CD14-positive monocyte (primary cell): ENCODE measurements at regions not wholly inside any gene's neighbourhood (a gene's known extent, or its start where the extent isn't known, plus 50 kb on each side); places are given as distances from the start of the nearest gene placed in this dataset.
A peak's percentile ranks its signal among the peaks of the same experiment; 100 is the strongest.

Experiments used
- DNase-seq, 3 donors: peaks; one replicate each; pipeline ENCODE4 v3.0.0-alpha.2; 2011 to 2022
- H2AFZ ChIP-seq: 2 replicates; pipeline ENCODE4 v1.6.0; 2012; ENCODE audit warnings: mild to moderate bottlenecking, low read depth, low read length, inconsistent platforms; ENCODE audit not compliant: insufficient read depth, poor library complexity, severe bottlenecking
- H3K27ac ChIP-seq, 2 donors: 1 replicate in 1 of 2; 2 replicates in 1 of 2; pipeline ENCODE4 v1.5.1; 2012 to 2013; ENCODE audit warnings: low read length in 2 of 2, control low read depth in 1 of 2, inconsistent platforms in 1 of 2, low read depth in 1 of 2, mild to moderate bottlenecking in 1 of 2
- H3K27me3 ChIP-seq, 2 donors: one replicate each; pipeline versions ENCODE4 v1.6.0 to v1.6.1; 2011 to 2013; ENCODE audit warnings: low read length in 2 of 2; ENCODE audit not compliant: control insufficient read depth in 2 of 2, insufficient read depth in 2 of 2
- H3K36me3 ChIP-seq, 2 donors: replicated peaks in 1 of 2; 1 replicate in 1 of 2; 2 replicates in 1 of 2; pipeline versions ENCODE4 v1.5.1 to v1.6.1; 2012 to 2013; ENCODE audit warnings: low read length in 2 of 2, control low read depth in 1 of 2, inconsistent platforms in 1 of 2, mild to moderate bottlenecking in 1 of 2; ENCODE audit not compliant: insufficient read depth in 2 of 2, control insufficient read depth in 1 of 2
- H3K4me1 ChIP-seq, 2 donors: 1 replicate in 1 of 2; 2 replicates in 1 of 2; pipeline versions ENCODE4 v1.5.1 to v1.6.1; 2012 to 2013; ENCODE audit warnings: low read length in 2 of 2, control low read depth in 1 of 2, inconsistent platforms in 1 of 2, mild to moderate bottlenecking in 1 of 2, moderate library complexity in 1 of 2; ENCODE audit not compliant: insufficient read depth in 2 of 2, control insufficient read depth in 1 of 2
- H3K4me2 ChIP-seq: replicated peaks from 2 replicates; pipeline ENCODE3; 2012; ENCODE audit warnings: low read length, moderate library complexity, mild to moderate bottlenecking; ENCODE audit not compliant: poor library complexity, severe bottlenecking; ENCODE audit errors: extremely low read depth
- H3K4me3 ChIP-seq, 3 experiments: fragments of 200-600 bp in 1 of 3; sonication (generic) in 1 of 3; replicated peaks in 1 of 3; 1 replicate in 2 of 3; 2 replicates in 1 of 3; pipeline ENCODE4 v1.5.1; 2011 to 2013; ENCODE audit warnings: low read length in 3 of 3, mild to moderate bottlenecking in 3 of 3, control low read depth in 2 of 3, low read depth in 2 of 3, inconsistent platforms in 1 of 3, moderate library complexity in 1 of 3
- H3K79me2 ChIP-seq: 2 replicates; pipeline ENCODE4 v1.6.0; 2012; ENCODE audit warnings: mild to moderate bottlenecking, control low read depth, inconsistent platforms, low read length, moderate library complexity; ENCODE audit not compliant: insufficient read depth
- H3K9ac ChIP-seq: 2 replicates; pipeline ENCODE4 v1.6.0; 2017; ENCODE audit warnings: low read length, mild to moderate bottlenecking; ENCODE audit not compliant: insufficient read depth, poor library complexity, severe bottlenecking
- H3K9me3 ChIP-seq, 2 donors: replicated peaks in 1 of 2; 1 replicate in 1 of 2; 2 replicates in 1 of 2; pipeline versions ENCODE4 v1.5.1 to v1.6.1; 2012 to 2013; ENCODE audit warnings: low read length in 2 of 2, control low read depth in 1 of 2; ENCODE audit not compliant: control insufficient read depth in 1 of 2, insufficient read depth in 1 of 2
- H4K20me1 ChIP-seq: 2 replicates; pipeline ENCODE4 v1.6.0; 2012; ENCODE audit warnings: mild to moderate bottlenecking, low read length, control low read depth, moderate library complexity; ENCODE audit not compliant: insufficient read depth
- H3K27ac Mint-ChIP-seq, 7 donors: one replicate each; pipeline ENCODE4 v1.8.0; 2020; ENCODE audit warnings: mild to moderate bottlenecking in 7 of 7, mixed read lengths in 7 of 7, moderate library complexity in 6 of 7, inconsistent platforms in 2 of 7
- H3K27me3 Mint-ChIP-seq, 3 donors: one replicate each; pipeline ENCODE4 v1.8.0; 2021 to 2022; ENCODE audit warnings: low read depth in 3 of 3, mild to moderate bottlenecking in 3 of 3, mixed read lengths in 3 of 3, moderate library complexity in 3 of 3, inconsistent platforms in 1 of 3
- H3K36me3 Mint-ChIP-seq, 2 donors: one replicate each; pipeline ENCODE4 v1.8.0; 2020; ENCODE audit warnings: mixed read lengths in 2 of 2, inconsistent platforms in 1 of 2, mild to moderate bottlenecking in 1 of 2
- H3K4me1 Mint-ChIP-seq: one replicate; pipeline ENCODE4 v1.8.0; 2020; ENCODE audit warnings: mild to moderate bottlenecking, mixed read lengths
- H3K4me3 Mint-ChIP-seq, 2 donors: one replicate each; pipeline ENCODE4 v1.8.0; 2020; ENCODE audit warnings: mild to moderate bottlenecking in 2 of 2, mixed read lengths in 2 of 2, moderate library complexity in 1 of 2
- H3K9me3 Mint-ChIP-seq, 7 donors: one replicate each; pipeline ENCODE4 v1.8.0; 2020 to 2022; ENCODE audit warnings: mixed read lengths in 7 of 7, mild to moderate bottlenecking in 6 of 7, moderate library complexity in 6 of 7, inconsistent platforms in 2 of 7
- CTCF ChIP-seq: fragments of 200-600 bp; IDR thresholded peaks from one replicate; pipeline ENCODE4 v1.8.0; 2022; ENCODE audit warnings: antibody characterized with exemption, mild to moderate bottlenecking
- WGBS: methylation state at CpG from one replicate; pipeline ENCODE4 v1.1.5; 2013; ENCODE audit warnings: missing lambda C conversion rate; ENCODE audit not compliant: insufficient coverage; 5-methylcytosine and 5-hydroxymethylcytosine counted together
- intact Hi-C, 2 donors: fragments of 100-400 bp; cut with micrococcal nuclease; formaldehyde crosslinking; loops; one replicate each; pipeline versions ENCODE4 v1.15.0 to v1.15.1; 2023

- Mint-ChIP-seq H3K9me3 (peaks cover 0 to 2% (median 0%) of the 10 kb centered on the region in 7 donors), H3K36me3 (no peaks in the 10 kb centered on the region), H3K4me3 (peak overlapping the region in 1 of 2 donors; percentile 53), H3K27ac (peak overlapping the region in 3 of 7 donors; percentile 27 to 64 (median 57)), H3K4me1 (peaks cover 24% of the 10 kb centered on the region), H3K27me3 (no peaks in the 10 kb centered on the region)
- Histone ChIP-seq H2AFZ (no peak overlapping the region), H3K79me2 (no peaks in the 10 kb centered on the region), H3K9me3 (no peaks in the 10 kb centered on the region), H3K4me3 (no peak overlapping the region), H3K9ac (no peak overlapping the region), H3K27ac (no peak overlapping the region), H3K4me1 (peaks cover 9 to 13% of the 10 kb centered on the region in 2 donors), H3K4me2 (peak overlapping the region; percentile 9), H3K27me3 (no peaks in the 10 kb centered on the region), H3K36me3 (no peaks in the 10 kb centered on the region), H4K20me1 (no peaks in the 10 kb centered on the region)
- no peak for TF ChIP-seq CTCF
- intact Hi-C loops: no loop called here
- peak in 2 of 3 donors; percentile 27 to 51 for DNase-seq
- whole genome bisulfite sequencing: 63% methylated on average over 3 of the region's 5 CpGs
These were observed 319.3 kb upstream of the CFAP20DC start for GRCh38 chr3:59368900-59369675.

- no peak for DNase-seq
- H3K4me3 Mint-ChIP-seq: no peak overlapping the region
These were observed 317.3 kb upstream of the CFAP20DC start for GRCh38 chr3:59367150-59367549.

More at GRCh38 chr3:59367150-59367549, 317.3 kb upstream of the CFAP20DC start:
- WGBS: no CpG with 5 or more reads among the region's 3 CpGs
- Histone ChIP-seq H3K9me3 (no peaks in the 10 kb centered on the region), H2AFZ (no peak overlapping the region), H3K4me3 (no peak overlapping the region), H3K9ac (no peak overlapping the region), H3K27ac (no peak overlapping the region), H3K79me2 (no peaks in the 10 kb centered on the region), H4K20me1 (no peaks in the 10 kb centered on the region), H3K4me2 (no peak overlapping the region), H3K36me3 (no peaks in the 10 kb centered on the region), H3K4me1 (peaks cover 9% of the 10 kb centered on the region in 2 donors), H3K27me3 (no peaks in the 10 kb centered on the region)
- Mint-ChIP-seq H3K27me3 (peaks cover 0 to 2% (median 0%) of the 10 kb centered on the region in 3 donors), H3K36me3 (no peaks in the 10 kb centered on the region), H3K9me3 (peaks cover 0 to 2% (median 0%) of the 10 kb centered on the region in 7 donors), H3K4me1 (peaks cover 18% of the 10 kb centered on the region), H3K27ac (no peak overlapping the region)
- no peak for TF ChIP-seq CTCF
- intact Hi-C loops: no loop called here
